ENCODE measurements at regions not wholly inside any gene's neighbourhood (a gene's known extent, or its start where the extent isn't known, plus 50 kb on each side); places are given as distances from the start of the nearest gene placed in this dataset.

- DNase-seq (ENCODE audit: low read depth in 1 of 2, low spot score in 1 of 2): no peak
These were observed 198.1 kb upstream of the DIO3 start for GRCh38 chr14:101363261-101363555.

- DNase-seq (ENCODE audit: low read depth in 1 of 2, low spot score in 1 of 2): no peak
These were observed 197.4 kb upstream of the DIO3 start for GRCh38 chr14:101363880-101364391.

GRCh38 chr14:101364503-101365328, 196.6 kb upstream of the DIO3 start:
- DNase-seq (ENCODE audit: low read depth in 1 of 2, low spot score in 1 of 2): no peak

GRCh38 chr14:101365329-101366158, 195.8 kb upstream of the DIO3 start:
- no peak for DNase-seq (ENCODE audit: low read depth in 1 of 2, low spot score in 1 of 2)

- no peak for DNase-seq (ENCODE audit: low read depth in 1 of 2, low spot score in 1 of 2)
These were observed 193.7 kb upstream of the DIO3 start for GRCh38 chr14:101367421-101368261.

GRCh38 chr14:101368629-101369028, 192.7 kb upstream of the DIO3 start:
- no peak for DNase-seq (ENCODE audit: low read depth in 1 of 2, low spot score in 1 of 2)

GRCh38 chr14:101369194-101369915, 191.9 kb upstream of the DIO3 start:
- no peak for DNase-seq (ENCODE audit: low read depth in 1 of 2, low spot score in 1 of 2)

GRCh38 chr14:101369916-101370592, 191.2 kb upstream of the DIO3 start:
- no peak for DNase-seq (ENCODE audit: low read depth in 1 of 2, low spot score in 1 of 2)

GRCh38 chr14:101370593-101371569, 190.4 kb upstream of the DIO3 start:
- no peak for DNase-seq (ENCODE audit: low read depth in 1 of 2, low spot score in 1 of 2)

GRCh38 chr14:101371799-101372793, 189.2 kb upstream of the DIO3 start:
- DNase-seq (ENCODE audit: low read depth in 1 of 2, low spot score in 1 of 2): no peak

- DNase-seq (ENCODE audit: low read depth in 1 of 2, low spot score in 1 of 2): no peak
These were observed 188.2 kb upstream of the DIO3 start for GRCh38 chr14:101372894-101373620.

GRCh38 chr14:101373690-101374295, 187.5 kb upstream of the DIO3 start:
- DNase-seq (ENCODE audit: low read depth in 1 of 2, low spot score in 1 of 2): no peak

GRCh38 chr14:101374373-101375338, 186.6 kb upstream of the DIO3 start:
- no peak for DNase-seq (ENCODE audit: low read depth in 1 of 2, low spot score in 1 of 2)

GRCh38 chr14:101377069-101377468, 184.2 kb upstream of the DIO3 start:
- DNase-seq (ENCODE audit: low read depth in 1 of 2, low spot score in 1 of 2): no peak

GRCh38 chr14:101379842-101380241, 181.5 kb upstream of the DIO3 start:
- DNase-seq (ENCODE audit: low read depth in 1 of 2, low spot score in 1 of 2): no peak

All from activated T-helper 1 cell treated with anti-CD3 and anti-CD28 coated beads, Interleukin-2, amount 50 U/mL, for 16 hours (primary cell).